A673 (cell line): ENCODE measurements at regions not wholly inside any gene's neighbourhood (a gene's known extent, or its start where the extent isn't known, plus 50 kb on each side); places are given as distances from the start of the nearest gene placed in this dataset.

Experiments
- CTCF ChIP-seq: fragments of 300-800, 200-600 bp; sonication (generic); conservative IDR thresholded peaks from 2 replicates; pipeline ENCODE4 v1.5.1; 2017; ENCODE audit warnings: low read depth, mild to moderate bottlenecking, antibody characterized with exemption, low read length, moderate library complexity, mixed read lengths
- EZH2 ChIP-seq: fragments of 200-600 bp; sonication (generic); IDR thresholded peaks from 2 replicates; pipeline ENCODE4 v1.6.1; 2017; ENCODE audit warnings: borderline replicate concordance, low read depth, mild to moderate bottlenecking, mixed read lengths, antibody characterized with exemption, low read length; ENCODE audit not compliant: poor library complexity, severe bottlenecking

GRCh38 chr4:135274416-135274815, 1072.8 kb upstream of the PABPC4L start:
- TF ChIP-seq CTCF = no peak
- TF ChIP-seq EZH2 = no peak
